ENCODE measurements at regions not wholly inside any gene's neighbourhood (a gene's known extent, or its start where the extent isn't known, plus 50 kb on each side); places are given as distances from the start of the nearest gene placed in this dataset.
"Not testable (repeated sequence)": the region's sequence is repeated elsewhere in the genome, so short reads cannot be mapped to it uniquely, and the experiment has no call there.

- no peak overlapping the region for H2AFZ ChIP-seq (ENCODE audit: low read length)
- DNase-seq (ENCODE audit: insufficient read length, low spot score, missing footprints) = no peak
Measured at GRCh38 chr2:194062401-194062800, 1594.6 kb upstream of the SLC39A10 start.

DNA sequence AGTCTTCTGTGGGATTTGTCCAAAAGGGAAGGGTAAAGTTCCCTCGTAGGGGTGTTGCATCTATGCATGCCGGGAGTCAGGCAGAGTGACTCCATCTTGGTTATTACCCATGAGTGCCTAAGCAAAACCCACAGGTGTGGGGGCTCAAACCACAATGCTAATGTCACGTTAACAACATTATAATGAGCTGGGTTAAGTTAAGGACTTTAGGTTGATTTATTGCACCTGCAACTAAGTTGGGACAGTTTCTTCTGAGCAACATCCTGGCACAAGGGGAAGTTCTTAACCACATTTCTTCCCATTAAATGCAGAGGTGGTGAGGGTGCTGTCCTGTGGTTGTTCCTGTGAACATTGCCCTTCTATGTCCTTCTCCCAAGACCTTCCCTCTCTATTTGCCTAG lies 1596.8 kb upstream of the SLC39A10 start:
- Histone ChIP-seq H3K27ac (ENCODE audit: low read depth, low read length) (no peak overlapping the region), H4K20me1 (ENCODE audit: insufficient read depth, low read length) (no peaks in the 10 kb centered on the region), H3K79me2 (ENCODE audit: insufficient read depth, low read length) (no peaks in the 10 kb centered on the region), H3K9me3 (ENCODE audit: low read depth, low read length) (no peaks in the 10 kb centered on the region), H3K27me3 (ENCODE audit: insufficient read depth, low read length) (no peaks in the 10 kb centered on the region), H3K4me1 (ENCODE audit: insufficient read depth, low read length) (no peaks in the 10 kb centered on the region), H3K36me3 (ENCODE audit: insufficient read depth, low read length) (no peaks in the 10 kb centered on the region), H3K4me2 (ENCODE audit: insufficient read depth, low read length) (no peak overlapping the region), H2AFZ (ENCODE audit: low read length) (no peak overlapping the region), H3K4me3 (ENCODE audit: insufficient read depth, low read length) (no peak overlapping the region)
- TF ChIP-seq, protein P1, sequence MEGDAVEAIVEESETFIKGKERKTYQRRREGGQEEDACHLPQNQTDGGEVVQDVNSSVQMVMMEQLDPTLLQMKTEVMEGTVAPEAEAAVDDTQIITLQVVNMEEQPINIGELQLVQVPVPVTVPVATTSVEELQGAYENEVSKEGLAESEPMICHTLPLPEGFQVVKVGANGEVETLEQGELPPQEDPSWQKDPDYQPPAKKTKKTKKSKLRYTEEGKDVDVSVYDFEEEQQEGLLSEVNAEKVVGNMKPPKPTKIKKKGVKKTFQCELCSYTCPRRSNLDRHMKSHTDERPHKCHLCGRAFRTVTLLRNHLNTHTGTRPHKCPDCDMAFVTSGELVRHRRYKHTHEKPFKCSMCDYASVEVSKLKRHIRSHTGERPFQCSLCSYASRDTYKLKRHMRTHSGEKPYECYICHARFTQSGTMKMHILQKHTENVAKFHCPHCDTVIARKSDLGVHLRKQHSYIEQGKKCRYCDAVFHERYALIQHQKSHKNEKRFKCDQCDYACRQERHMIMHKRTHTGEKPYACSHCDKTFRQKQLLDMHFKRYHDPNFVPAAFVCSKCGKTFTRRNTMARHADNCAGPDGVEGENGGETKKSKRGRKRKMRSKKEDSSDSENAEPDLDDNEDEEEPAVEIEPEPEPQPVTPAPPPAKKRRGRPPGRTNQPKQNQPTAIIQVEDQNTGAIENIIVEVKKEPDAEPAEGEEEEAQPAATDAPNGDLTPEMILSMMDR (IDR thresholded peaks at IDR 0.05; ENCODE audit: extremely low read depth, low read depth, low read length) = no peak
- no peak for DNase-seq (ENCODE audit: insufficient read length, low spot score, missing footprints)

More at GRCh38 chr2:194062401-194062800, 1594.6 kb upstream of the SLC39A10 start:
- Histone ChIP-seq H3K79me2 (ENCODE audit: insufficient read depth, low read length) (no peaks in the 10 kb centered on the region), H3K9me3 (ENCODE audit: low read depth, low read length) (no peaks in the 10 kb centered on the region), H3K27ac (ENCODE audit: low read depth, low read length) (no peak overlapping the region), H3K36me3 (ENCODE audit: insufficient read depth, low read length) (no peaks in the 10 kb centered on the region), H3K4me1 (ENCODE audit: insufficient read depth, low read length) (no peaks in the 10 kb centered on the region), H3K4me2 (ENCODE audit: insufficient read depth, low read length) (no peak overlapping the region), H3K27me3 (ENCODE audit: insufficient read depth, low read length) (no peaks in the 10 kb centered on the region), H4K20me1 (ENCODE audit: insufficient read depth, low read length) (no peaks in the 10 kb centered on the region), H3K4me3 (ENCODE audit: insufficient read depth, low read length) (no peak overlapping the region)
- TF ChIP-seq, protein P1 (IDR thresholded peaks at IDR 0.05; ENCODE audit: extremely low read depth, low read depth, low read length) = no peak

DNA sequence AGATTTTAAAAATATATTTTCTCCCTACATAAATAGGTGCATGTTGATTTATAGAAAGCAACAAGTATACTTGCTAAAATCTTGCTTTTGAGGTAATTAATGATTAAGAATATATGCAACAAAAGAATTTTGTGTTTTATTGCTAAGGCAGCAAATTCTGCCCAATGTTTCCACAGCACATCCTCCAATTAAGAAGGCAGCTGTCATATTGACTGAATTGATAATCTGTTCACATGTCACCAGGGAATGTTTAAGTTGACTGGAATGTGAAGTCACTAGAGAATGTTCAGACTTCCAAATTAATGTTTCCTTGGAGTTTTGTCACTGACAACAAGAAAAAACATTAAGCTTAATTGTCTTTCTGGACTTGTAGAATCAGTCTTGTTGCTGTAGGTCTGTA lies 1602.7 kb upstream of the SLC39A10 start:
- H3K36me3 ChIP-seq (ENCODE audit: insufficient read depth, low read length) = no peaks in the 10 kb centered on the region
- H3K27me3 ChIP-seq (ENCODE audit: insufficient read depth, low read length) = no peaks in the 10 kb centered on the region
- H3K4me2 ChIP-seq (ENCODE audit: insufficient read depth, low read length) = no peak overlapping the region
- no peak for DNase-seq (ENCODE audit: insufficient read length, low spot score, missing footprints)
- no peak overlapping the region for H3K4me3 ChIP-seq (ENCODE audit: insufficient read depth, low read length)
- no peak overlapping the region for H2AFZ ChIP-seq (ENCODE audit: low read length)
- no peaks in the 10 kb centered on the region for H4K20me1 ChIP-seq (ENCODE audit: insufficient read depth, low read length)
- H3K79me2 ChIP-seq (ENCODE audit: insufficient read depth, low read length) = no peaks in the 10 kb centered on the region
- H3K4me1 ChIP-seq (ENCODE audit: insufficient read depth, low read length) = no peaks in the 10 kb centered on the region
- no peak overlapping the region for H3K27ac ChIP-seq (ENCODE audit: low read depth, low read length)
- TF ChIP-seq, protein P1 (IDR thresholded peaks at IDR 0.05; ENCODE audit: extremely low read depth, low read depth, low read length) = no peak
- H3K9me3 ChIP-seq (ENCODE audit: low read depth, low read length) = no peaks in the 10 kb centered on the region

- Histone ChIP-seq H3K4me2 (ENCODE audit: insufficient read depth, low read length) (no peak overlapping the region), H3K79me2 (ENCODE audit: insufficient read depth, low read length) (no peaks in the 10 kb centered on the region), H3K4me1 (ENCODE audit: insufficient read depth, low read length) (no peaks in the 10 kb centered on the region), H3K27me3 (ENCODE audit: insufficient read depth, low read length) (no peaks in the 10 kb centered on the region), H2AFZ (ENCODE audit: low read length) (no peak overlapping the region), H3K9me3 (ENCODE audit: low read depth, low read length) (no peaks in the 10 kb centered on the region), H3K36me3 (ENCODE audit: insufficient read depth, low read length) (no peaks in the 10 kb centered on the region), H3K4me3 (ENCODE audit: insufficient read depth, low read length) (no peak overlapping the region), H3K27ac (ENCODE audit: low read depth, low read length) (no peak overlapping the region), H4K20me1 (ENCODE audit: insufficient read depth, low read length) (no peaks in the 10 kb centered on the region)
- TF ChIP-seq, protein P1 (IDR thresholded peaks at IDR 0.05; ENCODE audit: extremely low read depth, low read depth, low read length) = no peak
- no peak for DNase-seq (ENCODE audit: insufficient read length, low spot score, missing footprints)
Measured at GRCh38 chr2:194044321-194044720, 1612.7 kb upstream of the SLC39A10 start.

DNA sequence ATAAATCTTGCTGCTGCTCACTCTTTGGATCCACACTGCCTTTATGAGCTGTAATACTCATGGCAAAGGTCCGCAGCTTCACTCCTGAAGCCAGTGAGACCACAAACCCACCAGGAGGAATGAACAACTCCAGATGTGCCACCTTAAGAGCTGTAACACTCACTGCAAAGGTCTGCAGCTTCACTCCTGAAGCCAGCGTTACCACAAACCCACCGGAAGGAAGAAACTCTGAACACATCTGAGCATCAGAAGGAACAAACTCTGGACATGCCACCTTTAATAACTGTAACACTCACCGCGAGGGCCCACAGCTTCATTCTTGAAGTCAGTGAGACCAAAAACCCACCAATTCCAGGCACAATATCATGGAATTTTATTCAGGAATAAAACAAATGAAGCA lies 1635.9 kb upstream of the SLC39A10 start:
- H3K4me1 ChIP-seq (ENCODE audit: insufficient read depth, low read length); H3K36me3 ChIP-seq (ENCODE audit: insufficient read depth, low read length); H3K9me3 ChIP-seq (ENCODE audit: low read depth, low read length); H2AFZ ChIP-seq (ENCODE audit: low read length); H4K20me1 ChIP-seq (ENCODE audit: insufficient read depth, low read length); H3K4me2 ChIP-seq (ENCODE audit: insufficient read depth, low read length); H3K27me3 ChIP-seq (ENCODE audit: insufficient read depth, low read length); H3K4me3 ChIP-seq (ENCODE audit: insufficient read depth, low read length); H3K27ac ChIP-seq (ENCODE audit: low read depth, low read length); H3K79me2 ChIP-seq (ENCODE audit: insufficient read depth, low read length); DNase-seq (ENCODE audit: insufficient read length, low spot score, missing footprints): not testable (repeated sequence)

Measured in osteoblast (primary cell).